Keratinocyte (primary cell): ENCODE measurements at regions not wholly inside any gene's neighbourhood (a gene's known extent, or its start where the extent isn't known, plus 50 kb on each side); places are given as distances from the start of the nearest gene placed in this dataset.

ENCODE experiments used
- DNase-seq: peaks from one replicate; pipeline ENCODE4 v3.0.0-alpha.2; 2011; ENCODE audit warnings: low read depth, missing footprints, low spot score
- FAIRE-seq: peaks from 2 replicates; lab custom pipeline; 2011; peaks lifted over from hg19 to GRCh38; lab: Jason Lieb, UNC
- H2AFZ ChIP-seq: 2 replicates; pipeline ENCODE4 v1.6.0; 2012; ENCODE audit warnings: low read length, control low read depth, inconsistent platforms; ENCODE audit not compliant: control insufficient read depth
- H3K27ac ChIP-seq: 2 replicates; pipeline ENCODE4 v1.5.1; 2011; ENCODE audit warnings: low read length; ENCODE audit not compliant: control insufficient read depth, insufficient read depth
- H3K27me3 ChIP-seq: 3 replicates; pipeline ENCODE4 v1.6.0; 2011; ENCODE audit warnings: low read length; ENCODE audit not compliant: control insufficient read depth, insufficient read depth; ENCODE audit errors: extremely low read depth
- H3K36me3 ChIP-seq, 2 experiments: 2 replicates in 1 of 2; 3 replicates in 1 of 2; pipeline ENCODE4 v1.5.1; 2011; ENCODE audit warnings: low read length in 2 of 2, mild to moderate bottlenecking in 1 of 2; ENCODE audit not compliant: control insufficient read depth in 2 of 2, insufficient read depth in 2 of 2; ENCODE audit errors: extremely low read depth in 1 of 2
- H3K4me1 ChIP-seq: 3 replicates; pipeline ENCODE4 v1.5.1; 2011; ENCODE audit warnings: low read length; ENCODE audit not compliant: control insufficient read depth, insufficient read depth; ENCODE audit errors: extremely low read depth
- H3K4me2 ChIP-seq: 3 replicates; pipeline ENCODE4 v1.6.0; 2011; ENCODE audit warnings: low read depth, low read length; ENCODE audit not compliant: control insufficient read depth, insufficient read depth; ENCODE audit errors: extremely low read depth
- H3K4me3 ChIP-seq, 3 experiments: fragments of 200-600 bp in 1 of 3; sonication (generic) in 1 of 3; 2 replicates in 2 of 3; 3 replicates in 1 of 3; pipeline ENCODE4 v1.5.1; 2011 to 2016; ENCODE audit warnings: low read length in 3 of 3, mild to moderate bottlenecking in 3 of 3, control low read depth in 2 of 3, inconsistent platforms in 1 of 3, low read depth in 1 of 3, mixed read lengths in 1 of 3, mixed run types in 1 of 3, moderate library complexity in 1 of 3; ENCODE audit not compliant: control insufficient read depth in 2 of 3, insufficient read depth in 2 of 3; ENCODE audit errors: extremely low read depth in 1 of 3
- H3K79me2 ChIP-seq: 2 replicates; pipeline ENCODE4 v1.6.0; 2012; ENCODE audit warnings: low read length; ENCODE audit not compliant: control insufficient read depth, insufficient read depth
- H3K9ac ChIP-seq: 3 replicates; pipeline ENCODE4 v1.6.0; 2011; ENCODE audit warnings: low read length; ENCODE audit not compliant: control insufficient read depth, insufficient read depth; ENCODE audit errors: extremely low read depth
- H3K9me1 ChIP-seq: 3 replicates; pipeline ENCODE4 v1.6.0; 2011; ENCODE audit warnings: low read length; ENCODE audit not compliant: control insufficient read depth, insufficient read depth; ENCODE audit errors: extremely low read depth
- H3K9me3 ChIP-seq: 2 replicates; pipeline ENCODE4 v1.5.1; 2012; ENCODE audit warnings: low read depth, low read length; ENCODE audit not compliant: control insufficient read depth
- H4K20me1 ChIP-seq: 3 replicates; pipeline ENCODE4 v1.6.0; 2011; ENCODE audit warnings: low read length; ENCODE audit not compliant: control insufficient read depth, insufficient read depth; ENCODE audit errors: extremely low read depth
- CTCF ChIP-seq, 3 experiments: IDR thresholded peaks in 1 of 3; conservative IDR thresholded peaks in 1 of 3; optimal IDR thresholded peaks in 1 of 3; 2 replicates in 2 of 3; 3 replicates in 1 of 3; pipeline versions ENCODE3 to v1.5.1; 2011; ENCODE audit warnings: low read length in 3 of 3, mild to moderate bottlenecking in 3 of 3, moderate library complexity in 2 of 3, control low read depth in 1 of 3, inconsistent platforms in 1 of 3; ENCODE audit not compliant: insufficient read depth in 2 of 3; ENCODE audit errors: extremely low read depth in 1 of 3
- EZH2 ChIP-seq: IDR thresholded peaks from one replicate; pipeline ENCODE4 v1.6.1; 2012; ENCODE audit warnings: inconsistent platforms, mild to moderate bottlenecking, low read length, moderate library complexity
- dilution Hi-C: fragments of 300-500 bp; cut with MboI; formaldehyde crosslinking; loops from one replicate; pipeline ENCODE4 v1.7.0; 2020; ENCODE audit warnings: low sequenced_read_pairs; ENCODE audit not compliant: extremely low pct_ligation_motif_present

GRCh38 chr9:105047742-105048041 is 119.7 kb upstream of the ABCA1 start:
- H3K4me3 ChIP-seq: no peak overlapping the region
- DNase-seq (no peak), FAIRE-seq (no peak)
- H3K27ac ChIP-seq: no peak overlapping the region
- dilution Hi-C loops: no loop called here
- H3K4me1 ChIP-seq: peaks cover 10% of the 10 kb centered on the region
- no peaks in the 10 kb centered on the region for H3K27me3 ChIP-seq
- no peaks in the 10 kb centered on the region for H3K79me2 ChIP-seq
- H3K4me2 ChIP-seq: no peak overlapping the region
- no peaks in the 10 kb centered on the region for H3K9me3 ChIP-seq
- H4K20me1 ChIP-seq: no peaks in the 10 kb centered on the region
- no peak overlapping the region for H2AFZ ChIP-seq
- H3K9me1 ChIP-seq: no peaks in the 10 kb centered on the region
- no peak overlapping the region for H3K9ac ChIP-seq
- no peaks in the 10 kb centered on the region for H3K36me3 ChIP-seq
- TF ChIP-seq CTCF (optimal IDR thresholded peaks at IDR 0.05 in 1 of 3, IDR thresholded peaks at IDR 0.05 in 1 of 3, conservative IDR thresholded peaks at IDR 0.05 in 1 of 3; ENCODE audit: extremely low read depth in 1 of 3, insufficient read depth in 2 of 3, low read length in 3 of 3): no peak
- TF ChIP-seq EZH2: no peak

- no peak for TF ChIP-seq EZH2
- no peak for TF ChIP-seq CTCF (optimal IDR thresholded peaks at IDR 0.05 in 1 of 3, IDR thresholded peaks at IDR 0.05 in 1 of 3, conservative IDR thresholded peaks at IDR 0.05 in 1 of 3; ENCODE audit: extremely low read depth in 1 of 3, insufficient read depth in 2 of 3, low read length in 3 of 3)
- DNase-seq: no peak
- no peaks in the 10 kb centered on the region for H3K36me3 ChIP-seq
- H3K27ac ChIP-seq: no peak overlapping the region
- dilution Hi-C loops: no loop called here
- H3K4me1 ChIP-seq: peaks cover 10% of the 10 kb centered on the region
- no peaks in the 10 kb centered on the region for H3K79me2 ChIP-seq
- no peak overlapping the region for H2AFZ ChIP-seq
- H3K4me2 ChIP-seq: no peak overlapping the region
- H3K9me1 ChIP-seq: no peaks in the 10 kb centered on the region
- no peak overlapping the region for H3K9ac ChIP-seq
- no peaks in the 10 kb centered on the region for H3K9me3 ChIP-seq
- no peaks in the 10 kb centered on the region for H4K20me1 ChIP-seq
- no peak for FAIRE-seq
- H3K27me3 ChIP-seq: no peaks in the 10 kb centered on the region
- no peak overlapping the region for H3K4me3 ChIP-seq
These were observed 120.4 kb upstream of the ABCA1 start for GRCh38 chr9:105048331-105048730.
